GM12873 (cell line): ENCODE measurements at regions not wholly inside any gene's neighbourhood (a gene's known extent, or its start where the extent isn't known, plus 50 kb on each side); places are given as distances from the start of the nearest gene placed in this dataset.

Experiments used
- CTCF ChIP-seq: IDR thresholded peaks from 2 replicates; pipeline ENCODE4 v1.5.1; 2012; ENCODE audit warnings: low read depth, mild to moderate bottlenecking, moderate library complexity, low read length, control low read depth; ENCODE audit not compliant: insufficient read depth; ENCODE audit errors: missing control alignments

GRCh38 chr9:90009447-90009846 lies 404.6 kb downstream of the GADD45G start:
- TF ChIP-seq CTCF, result no peak

GRCh38 chr9:90010793-90011192 lies 406.0 kb downstream of the GADD45G start:
- no peak for TF ChIP-seq CTCF

- no peak for TF ChIP-seq CTCF
Observed at GRCh38 chr9:90012949-90013348, 408.1 kb downstream of the GADD45G start.

GRCh38 chr9:90013778-90014177 lies 409.0 kb downstream of the GADD45G start:
- TF ChIP-seq CTCF, result no peak

- TF ChIP-seq CTCF, result no peak
Observed at GRCh38 chr9:90014421-90014820, 409.6 kb downstream of the GADD45G start.

- TF ChIP-seq CTCF, result no peak
Observed at GRCh38 chr9:90016272-90016671, 411.5 kb downstream of the GADD45G start.

GRCh38 chr9:90017679-90018078 lies 412.9 kb downstream of the GADD45G start:
- no peak for TF ChIP-seq CTCF
